Smooth muscle cell (in vitro differentiated cells): ENCODE measurements at regions not wholly inside any gene's neighbourhood (a gene's known extent, or its start where the extent isn't known, plus 50 kb on each side); places are given as distances from the start of the nearest gene placed in this dataset.

Experiments used
- DNase-seq: peaks from one replicate; lab custom pipeline; 2025; ENCODE audit not compliant: unreplicated experiment; lab: John Stamatoyannopoulos, UW
- H2AFZ ChIP-seq: fragments of 200-600 bp; sonication (generic); 2 replicates; pipeline ENCODE4 v1.6.0; 2016; ENCODE audit warnings: antibody characterized with exemption, low read depth, mild to moderate bottlenecking
- H3F3A ChIP-seq: fragments of 200-600 bp; sonication (generic); 2 replicates; pipeline ENCODE4 v1.6.0; 2017; ENCODE audit warnings: antibody characterized with exemption, low read depth
- H3K27ac ChIP-seq: fragments of 200-600 bp; sonication (generic); 2 replicates; pipeline ENCODE4 v1.5.1; 2016; ENCODE audit warnings: low read depth, mild to moderate bottlenecking
- H3K27me3 ChIP-seq: fragments of 200-600 bp; sonication (generic); 2 replicates; pipeline ENCODE4 v1.6.1; 2016; ENCODE audit warnings: low read depth, mild to moderate bottlenecking
- H3K36me3 ChIP-seq: fragments of 200-600 bp; sonication (generic); 2 replicates; pipeline ENCODE4 v1.5.1; 2016; ENCODE audit warnings: low read depth
- H3K4me1 ChIP-seq: fragments of 200-600 bp; sonication (generic); 2 replicates; pipeline ENCODE4 v1.5.1; 2016; ENCODE audit warnings: low read depth
- H3K4me2 ChIP-seq: fragments of 200-600 bp; sonication (generic); 2 replicates; pipeline ENCODE4 v1.6.0; 2016; ENCODE audit warnings: mild to moderate bottlenecking
- H3K4me3 ChIP-seq: fragments of 200-600 bp; sonication (generic); 2 replicates; pipeline ENCODE4 v1.5.1; 2016; ENCODE audit warnings: mild to moderate bottlenecking
- H3K79me2 ChIP-seq: fragments of 200-600 bp; sonication (generic); 2 replicates; pipeline ENCODE4 v1.6.0; 2016; ENCODE audit warnings: low read depth, mild to moderate bottlenecking
- H3K9ac ChIP-seq: fragments of 200-600 bp; sonication (generic); 2 replicates; pipeline ENCODE4 v1.6.0; 2016; ENCODE audit warnings: low read depth
- H3K9me3 ChIP-seq: fragments of 200-600 bp; sonication (generic); replicated peaks from 2 replicates; pipeline ENCODE4 v1.5.1; 2016; ENCODE audit warnings: low read depth
- H4K20me1 ChIP-seq: fragments of 200-600 bp; sonication (generic); 2 replicates; pipeline ENCODE4 v1.6.0; 2016; ENCODE audit warnings: low read depth
- CTCF ChIP-seq: fragments of 200-600 bp; sonication (generic); IDR thresholded peaks from 2 replicates; pipeline ENCODE4 v1.5.1; 2017; ENCODE audit warnings: borderline replicate concordance, mild to moderate bottlenecking, antibody characterized with exemption; ENCODE audit not compliant: insufficient read depth, poor library complexity, severe bottlenecking
- WGBS: methylation state at CpG from one replicate; pipeline ENCODE4 v1.1.7; 2016; ENCODE audit warnings: low lambda C conversion rate; 5-methylcytosine and 5-hydroxymethylcytosine counted together

- no peak overlapping the region for H3K27ac ChIP-seq
- H3K27me3 ChIP-seq, result peaks cover 44% of the 10 kb centered on the region
- H3K36me3 ChIP-seq, result no peaks in the 10 kb centered on the region
- H2AFZ ChIP-seq, result no peak overlapping the region
- no peak for TF ChIP-seq CTCF
- H3K79me2 ChIP-seq, result no peaks in the 10 kb centered on the region
- no peak for DNase-seq
- no peaks in the 10 kb centered on the region for H4K20me1 ChIP-seq
- no peak overlapping the region for H3K4me2 ChIP-seq
- H3K9ac ChIP-seq, result no peak overlapping the region
- H3K4me1 ChIP-seq, result peaks cover 18% of the 10 kb centered on the region
- H3F3A ChIP-seq, result no peaks in the 10 kb centered on the region
- H3K4me3 ChIP-seq, result no peak overlapping the region
- 82% methylated on average over 12 of the region's 12 CpGs for WGBS
- no peaks in the 10 kb centered on the region for H3K9me3 ChIP-seq
Measured at GRCh38 chr17:79217473-79218135, 143.0 kb downstream of the ENGASE start.

GRCh38 chr17:79216826-79217225, 142.2 kb downstream of the ENGASE start:
- H3K4me1 ChIP-seq, result peaks cover 25% of the 10 kb centered on the region
- H3K79me2 ChIP-seq, result no peaks in the 10 kb centered on the region
- H3K27ac ChIP-seq, result no peak overlapping the region
- no peaks in the 10 kb centered on the region for H3K9me3 ChIP-seq
- no peak overlapping the region for H3K9ac ChIP-seq
- no peak for DNase-seq
- H3K4me3 ChIP-seq, result no peak overlapping the region
- peaks cover 39% of the 10 kb centered on the region for H3K27me3 ChIP-seq
- TF ChIP-seq CTCF, result no peak
- H3K36me3 ChIP-seq, result no peaks in the 10 kb centered on the region
- H3K4me2 ChIP-seq, result no peak overlapping the region
- no peaks in the 10 kb centered on the region for H3F3A ChIP-seq
- WGBS, result 92% methylated on average over 5 of the region's 6 CpGs
- no peak overlapping the region for H2AFZ ChIP-seq
- no peaks in the 10 kb centered on the region for H4K20me1 ChIP-seq

- H3F3A ChIP-seq, result no peaks in the 10 kb centered on the region
- WGBS, result 80% methylated on average over 5 of the region's 6 CpGs
- H3K4me2 ChIP-seq, result no peak overlapping the region
- no peak for DNase-seq
- H3K9ac ChIP-seq, result no peak overlapping the region
- H3K27me3 ChIP-seq, result peaks cover 35% of the 10 kb centered on the region
- no peaks in the 10 kb centered on the region for H3K36me3 ChIP-seq
- no peaks in the 10 kb centered on the region for H3K79me2 ChIP-seq
- H3K4me1 ChIP-seq, result peaks cover 22% of the 10 kb centered on the region
- H2AFZ ChIP-seq, result no peak overlapping the region
- H4K20me1 ChIP-seq, result no peaks in the 10 kb centered on the region
- no peaks in the 10 kb centered on the region for H3K9me3 ChIP-seq
- no peak overlapping the region for H3K4me3 ChIP-seq
- TF ChIP-seq CTCF, result no peak
- H3K27ac ChIP-seq, result no peak overlapping the region
Measured at GRCh38 chr17:79216391-79216790, 141.8 kb downstream of the ENGASE start.

GRCh38 chr17:79215631-79216030, 141.0 kb downstream of the ENGASE start:
- no peak overlapping the region for H3K27ac ChIP-seq
- H3K4me2 ChIP-seq, result no peak overlapping the region
- no peaks in the 10 kb centered on the region for H3F3A ChIP-seq
- no peak overlapping the region for H3K4me3 ChIP-seq
- H2AFZ ChIP-seq, result no peak overlapping the region
- H3K9ac ChIP-seq, result no peak overlapping the region
- no peak for DNase-seq
- peaks cover 16% of the 10 kb centered on the region for H3K4me1 ChIP-seq
- H3K36me3 ChIP-seq, result no peaks in the 10 kb centered on the region
- no peak for TF ChIP-seq CTCF
- H3K9me3 ChIP-seq, result no peaks in the 10 kb centered on the region
- H3K27me3 ChIP-seq, result peaks cover 28% of the 10 kb centered on the region
- no peaks in the 10 kb centered on the region for H4K20me1 ChIP-seq
- H3K79me2 ChIP-seq, result no peaks in the 10 kb centered on the region
- 94% methylated on average over 13 of the region's 13 CpGs for WGBS
